ENCODE measurements at regions not wholly inside any gene's neighbourhood (a gene's known extent, or its start where the extent isn't known, plus 50 kb on each side); places are given as distances from the start of the nearest gene placed in this dataset.

- DNase-seq (ENCODE audit: low spot score), result no peak
Observed at GRCh38 chr12:42963988-42964387, 374.4 kb upstream of the PRICKLE1 start.

GRCh38 chr12:42962384-42962783 lies 372.8 kb upstream of the PRICKLE1 start:
- DNase-seq (ENCODE audit: low spot score), result no peak

GRCh38 chr12:42961395-42961794 lies 371.8 kb upstream of the PRICKLE1 start:
- DNase-seq (ENCODE audit: low spot score), result peak; percentile 93

- DNase-seq (ENCODE audit: low spot score), result no peak
Observed at GRCh38 chr12:42960087-42960527, 370.6 kb upstream of the PRICKLE1 start.

- DNase-seq (ENCODE audit: low spot score), result no peak
Observed at GRCh38 chr12:42958291-42958674, 368.7 kb upstream of the PRICKLE1 start.

GRCh38 chr12:42957561-42958290 lies 368.2 kb upstream of the PRICKLE1 start:
- DNase-seq (ENCODE audit: low spot score), result no peak

- no peak for DNase-seq (ENCODE audit: low spot score)
Observed at GRCh38 chr12:42957136-42957535, 367.6 kb upstream of the PRICKLE1 start.

GRCh38 chr12:42953021-42953420 lies 363.5 kb upstream of the PRICKLE1 start:
- no peak for DNase-seq (ENCODE audit: low spot score)

GRCh38 chr12:42946871-42947381 lies 357.4 kb upstream of the PRICKLE1 start:
- no peak for DNase-seq (ENCODE audit: low spot score)

GRCh38 chr12:42945927-42946326 lies 356.4 kb upstream of the PRICKLE1 start:
- no peak for DNase-seq (ENCODE audit: low spot score)

GRCh38 chr12:42944516-42944915 lies 355.0 kb upstream of the PRICKLE1 start:
- no peak for DNase-seq (ENCODE audit: low spot score)

- no peak for DNase-seq (ENCODE audit: low spot score)
Observed at GRCh38 chr12:42936991-42937390, 347.4 kb upstream of the PRICKLE1 start.

- DNase-seq (ENCODE audit: low spot score), result no peak
Observed at GRCh38 chr12:42936260-42936659, 346.7 kb upstream of the PRICKLE1 start.

- no peak for DNase-seq (ENCODE audit: low spot score)
Observed at GRCh38 chr12:42935756-42936155, 346.2 kb upstream of the PRICKLE1 start.

GRCh38 chr12:42935090-42935489 lies 345.5 kb upstream of the PRICKLE1 start:
- DNase-seq (ENCODE audit: low spot score), result no peak

GRCh38 chr12:42933461-42934081 lies 344.0 kb upstream of the PRICKLE1 start:
- DNase-seq (ENCODE audit: low spot score), result no peak

- DNase-seq (ENCODE audit: low spot score), result no peak
Observed at GRCh38 chr12:42932936-42933335, 343.4 kb upstream of the PRICKLE1 start.

- no peak for DNase-seq (ENCODE audit: low spot score)
Observed at GRCh38 chr12:42926232-42926631, 336.7 kb upstream of the PRICKLE1 start.

GRCh38 chr12:42924482-42924881 lies 334.9 kb upstream of the PRICKLE1 start:
- DNase-seq (ENCODE audit: low spot score), result no peak

- DNase-seq (ENCODE audit: low spot score), result no peak
Observed at GRCh38 chr12:42923583-42923982, 334.0 kb upstream of the PRICKLE1 start.

GRCh38 chr12:42923156-42923555 lies 333.6 kb upstream of the PRICKLE1 start:
- no peak for DNase-seq (ENCODE audit: low spot score)

GRCh38 chr12:42922505-42922850 lies 332.9 kb upstream of the PRICKLE1 start:
- DNase-seq (ENCODE audit: low spot score), result no peak

GRCh38 chr12:42921741-42922504 lies 332.4 kb upstream of the PRICKLE1 start:
- no peak for DNase-seq (ENCODE audit: low spot score)
